WERI-Rb-1 (cell line): ENCODE measurements at regions not wholly inside any gene's neighbourhood (a gene's known extent, or its start where the extent isn't known, plus 50 kb on each side); places are given as distances from the start of the nearest gene placed in this dataset.

Experiments
- DNase-seq: peaks from one replicate; pipeline ENCODE4 v3.0.0-alpha.2; 2020
- H3K27ac ChIP-seq: fragments of 250-450 bp; sonication (Bioruptor Pico); 2 replicates; pipeline ENCODE4 v1.5.1; 2020; ENCODE audit warnings: mild to moderate bottlenecking, moderate library complexity
- H3K27me3 ChIP-seq: fragments of 250-450 bp; sonication (Bioruptor Pico); 2 replicates; pipeline ENCODE4 v1.5.1; 2021; ENCODE audit warnings: mild to moderate bottlenecking, low read depth, moderate library complexity; ENCODE audit not compliant: insufficient read depth, severe bottlenecking
- H3K36me3 ChIP-seq: fragments of 250-450 bp; sonication (Bioruptor Pico); 2 replicates; pipeline ENCODE4 v1.5.1; 2020; ENCODE audit warnings: mild to moderate bottlenecking, moderate library complexity
- H3K4me3 ChIP-seq: 2 replicates; pipeline ENCODE4 v1.5.1; 2011; ENCODE audit warnings: low read depth, mild to moderate bottlenecking, control low read depth, low read length
- H3K9me3 ChIP-seq: fragments of 250-450 bp; sonication (Bioruptor Pico); 2 replicates; pipeline ENCODE4 v1.5.1; 2021; ENCODE audit warnings: mild to moderate bottlenecking, moderate library complexity; ENCODE audit not compliant: severe bottlenecking
- TF ChIP-seq, protein P1 (sequence below): IDR thresholded peaks from 2 replicates; pipeline ENCODE4 v1.5.1; 2011; ENCODE audit warnings: low read depth, mild to moderate bottlenecking, control low read depth, inconsistent platforms, low read length

- no peaks in the 10 kb centered on the region for H3K9me3 ChIP-seq
- no peak for DNase-seq
- H3K27ac ChIP-seq, result no peak overlapping the region
- H3K27me3 ChIP-seq, result no peaks in the 10 kb centered on the region
- no peaks in the 10 kb centered on the region for H3K36me3 ChIP-seq
- TF ChIP-seq, protein P1, sequence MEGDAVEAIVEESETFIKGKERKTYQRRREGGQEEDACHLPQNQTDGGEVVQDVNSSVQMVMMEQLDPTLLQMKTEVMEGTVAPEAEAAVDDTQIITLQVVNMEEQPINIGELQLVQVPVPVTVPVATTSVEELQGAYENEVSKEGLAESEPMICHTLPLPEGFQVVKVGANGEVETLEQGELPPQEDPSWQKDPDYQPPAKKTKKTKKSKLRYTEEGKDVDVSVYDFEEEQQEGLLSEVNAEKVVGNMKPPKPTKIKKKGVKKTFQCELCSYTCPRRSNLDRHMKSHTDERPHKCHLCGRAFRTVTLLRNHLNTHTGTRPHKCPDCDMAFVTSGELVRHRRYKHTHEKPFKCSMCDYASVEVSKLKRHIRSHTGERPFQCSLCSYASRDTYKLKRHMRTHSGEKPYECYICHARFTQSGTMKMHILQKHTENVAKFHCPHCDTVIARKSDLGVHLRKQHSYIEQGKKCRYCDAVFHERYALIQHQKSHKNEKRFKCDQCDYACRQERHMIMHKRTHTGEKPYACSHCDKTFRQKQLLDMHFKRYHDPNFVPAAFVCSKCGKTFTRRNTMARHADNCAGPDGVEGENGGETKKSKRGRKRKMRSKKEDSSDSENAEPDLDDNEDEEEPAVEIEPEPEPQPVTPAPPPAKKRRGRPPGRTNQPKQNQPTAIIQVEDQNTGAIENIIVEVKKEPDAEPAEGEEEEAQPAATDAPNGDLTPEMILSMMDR, result no peak
- no peak overlapping the region for H3K4me3 ChIP-seq
Observed at GRCh38 chr2:204022550-204022949, 86.0 kb downstream of the ICOS start.

GRCh38 chr2:204023088-204023487, 86.5 kb downstream of the ICOS start:
- Histone ChIP-seq H3K9me3 (no peaks in the 10 kb centered on the region), H3K4me3 (no peak overlapping the region), H3K27me3 (no peaks in the 10 kb centered on the region), H3K36me3 (no peaks in the 10 kb centered on the region), H3K27ac (no peak overlapping the region)
- no peak for DNase-seq
- TF ChIP-seq, protein P1, result no peak

GRCh38 chr2:204024503-204024902, 87.9 kb downstream of the ICOS start:
- H3K9me3 ChIP-seq, result no peaks in the 10 kb centered on the region
- TF ChIP-seq, protein P1, result peak; percentile 54
- DNase-seq, result peak; percentile 27
- H3K4me3 ChIP-seq, result no peak overlapping the region
- no peak overlapping the region for H3K27ac ChIP-seq
- H3K27me3 ChIP-seq, result no peaks in the 10 kb centered on the region
- H3K36me3 ChIP-seq, result no peaks in the 10 kb centered on the region

DNA sequence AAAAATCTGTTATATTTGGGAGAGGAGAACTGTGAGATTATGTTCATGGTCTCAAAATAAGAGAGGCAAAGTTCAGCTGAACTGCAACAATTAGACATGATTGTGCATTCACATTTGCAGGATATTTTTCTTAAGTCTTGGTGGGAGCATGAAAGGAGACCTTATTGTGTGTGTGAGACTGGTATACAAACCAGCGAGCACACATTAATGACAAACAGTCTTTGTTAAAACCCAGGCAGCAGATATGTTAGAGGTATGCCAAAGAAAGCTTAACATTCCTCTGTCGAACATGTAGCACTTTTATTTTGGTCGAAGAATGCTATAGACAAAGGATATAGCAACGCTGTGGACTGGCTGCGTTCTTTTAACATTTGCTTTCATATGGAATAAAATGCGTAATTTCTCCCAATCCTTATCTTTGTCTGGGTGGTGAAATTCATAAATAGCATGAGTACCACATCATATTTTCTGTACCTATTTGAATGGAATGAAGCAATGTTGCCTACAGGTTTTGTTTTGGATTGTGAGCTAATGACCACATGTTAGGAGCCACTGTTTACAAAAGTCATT, 88.4 kb downstream of the ICOS start:
- Histone ChIP-seq H3K4me3 (no peak overlapping the region), H3K9me3 (no peaks in the 10 kb centered on the region), H3K27ac (no peak overlapping the region), H3K27me3 (no peaks in the 10 kb centered on the region), H3K36me3 (no peaks in the 10 kb centered on the region)
- TF ChIP-seq, protein P1, result no peak
- no peak for DNase-seq

GRCh38 chr2:204026294-204026693, 89.7 kb downstream of the ICOS start:
- Histone ChIP-seq H3K4me3 (no peak overlapping the region), H3K36me3 (no peaks in the 10 kb centered on the region), H3K9me3 (no peaks in the 10 kb centered on the region), H3K27me3 (no peaks in the 10 kb centered on the region), H3K27ac (no peak overlapping the region)
- no peak for DNase-seq
- TF ChIP-seq, protein P1, result peak; percentile 42

GRCh38 chr2:204027091-204027490, 90.5 kb downstream of the ICOS start:
- Histone ChIP-seq H3K4me3 (no peak overlapping the region), H3K27me3 (no peaks in the 10 kb centered on the region), H3K27ac (no peak overlapping the region), H3K36me3 (no peaks in the 10 kb centered on the region), H3K9me3 (no peaks in the 10 kb centered on the region)
- TF ChIP-seq, protein P1, result no peak
- no peak for DNase-seq
